ENCODE measurements at regions not wholly inside any gene's neighbourhood (a gene's known extent, or its start where the extent isn't known, plus 50 kb on each side); places are given as distances from the start of the nearest gene placed in this dataset.

GRCh38 chr12:67141296-67142018 lies 127.7 kb upstream of the CAND1 start:
- TF ChIP-seq, protein P1, sequence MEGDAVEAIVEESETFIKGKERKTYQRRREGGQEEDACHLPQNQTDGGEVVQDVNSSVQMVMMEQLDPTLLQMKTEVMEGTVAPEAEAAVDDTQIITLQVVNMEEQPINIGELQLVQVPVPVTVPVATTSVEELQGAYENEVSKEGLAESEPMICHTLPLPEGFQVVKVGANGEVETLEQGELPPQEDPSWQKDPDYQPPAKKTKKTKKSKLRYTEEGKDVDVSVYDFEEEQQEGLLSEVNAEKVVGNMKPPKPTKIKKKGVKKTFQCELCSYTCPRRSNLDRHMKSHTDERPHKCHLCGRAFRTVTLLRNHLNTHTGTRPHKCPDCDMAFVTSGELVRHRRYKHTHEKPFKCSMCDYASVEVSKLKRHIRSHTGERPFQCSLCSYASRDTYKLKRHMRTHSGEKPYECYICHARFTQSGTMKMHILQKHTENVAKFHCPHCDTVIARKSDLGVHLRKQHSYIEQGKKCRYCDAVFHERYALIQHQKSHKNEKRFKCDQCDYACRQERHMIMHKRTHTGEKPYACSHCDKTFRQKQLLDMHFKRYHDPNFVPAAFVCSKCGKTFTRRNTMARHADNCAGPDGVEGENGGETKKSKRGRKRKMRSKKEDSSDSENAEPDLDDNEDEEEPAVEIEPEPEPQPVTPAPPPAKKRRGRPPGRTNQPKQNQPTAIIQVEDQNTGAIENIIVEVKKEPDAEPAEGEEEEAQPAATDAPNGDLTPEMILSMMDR (IDR thresholded peaks at IDR 0.05): no peak
- TF ChIP-seq POLR2A (IDR thresholded peaks at IDR 0.05) (no peak), POLR2AphosphoS5 (IDR thresholded peaks at IDR 0.05) (no peak)

Data from breast epithelium (tissue), 3 donors.